ENCODE measurements at regions not wholly inside any gene's neighbourhood (a gene's known extent, or its start where the extent isn't known, plus 50 kb on each side); places are given as distances from the start of the nearest gene placed in this dataset.

GRCh38 chr12:46531059-46531785 lies 158.6 kb upstream of the SLC38A2 start:
- no peak for DNase-seq
- Histone ChIP-seq H3K36me3 (no peaks in the 10 kb centered on the region), H3K9me3 (peaks cover 5% of the 10 kb centered on the region; the same call in 1 of the 2 replicates), H3K4me3 (no peak overlapping the region), H3K27me3 (no peaks in the 10 kb centered on the region)

- no peak for DNase-seq
- Histone ChIP-seq H3K27me3 (no peaks in the 10 kb centered on the region), H3K36me3 (no peaks in the 10 kb centered on the region), H3K9me3 (peaks cover 5% of the 10 kb centered on the region; the same call in 1 of the 2 replicates), H3K4me3 (no peak overlapping the region)
Observed at GRCh38 chr12:46530373-46531056, 157.9 kb upstream of the SLC38A2 start.

GRCh38 chr12:46526233-46526632 lies 153.7 kb upstream of the SLC38A2 start:
- Histone ChIP-seq H3K9me3 (peaks cover 2% of the 10 kb centered on the region; the same call in 1 of the 2 replicates), H3K27me3 (no peaks in the 10 kb centered on the region), H3K36me3 (no peaks in the 10 kb centered on the region), H3K4me3 (no peak overlapping the region)
- no peak for DNase-seq

DNA sequence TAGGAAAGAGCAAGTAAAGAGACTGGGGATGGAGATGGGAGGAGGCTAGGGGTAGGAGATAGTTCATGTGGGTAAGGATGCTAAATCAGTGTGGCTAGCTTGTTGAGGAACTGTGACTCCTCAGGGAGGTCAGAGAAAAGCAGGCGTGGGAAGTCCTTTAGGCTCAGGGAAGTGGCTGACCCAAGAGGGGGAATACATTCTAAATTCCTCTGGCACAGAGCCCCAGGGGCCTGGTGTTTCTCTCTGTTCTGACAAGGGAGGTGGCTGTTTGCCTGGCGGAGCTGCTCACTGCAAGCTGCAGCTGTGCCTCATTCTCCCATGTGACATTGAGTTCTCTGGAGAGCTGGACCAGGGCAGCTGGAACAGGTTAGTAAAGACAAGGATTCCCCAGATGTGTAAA lies 152.2 kb upstream of the SLC38A2 start:
- H3K4me3 ChIP-seq, result no peak overlapping the region
- no peaks in the 10 kb centered on the region for H3K27me3 ChIP-seq
- DNase-seq, result peak; percentile 7
- no peaks in the 10 kb centered on the region for H3K9me3 ChIP-seq
- H3K36me3 ChIP-seq, result no peaks in the 10 kb centered on the region

DNA sequence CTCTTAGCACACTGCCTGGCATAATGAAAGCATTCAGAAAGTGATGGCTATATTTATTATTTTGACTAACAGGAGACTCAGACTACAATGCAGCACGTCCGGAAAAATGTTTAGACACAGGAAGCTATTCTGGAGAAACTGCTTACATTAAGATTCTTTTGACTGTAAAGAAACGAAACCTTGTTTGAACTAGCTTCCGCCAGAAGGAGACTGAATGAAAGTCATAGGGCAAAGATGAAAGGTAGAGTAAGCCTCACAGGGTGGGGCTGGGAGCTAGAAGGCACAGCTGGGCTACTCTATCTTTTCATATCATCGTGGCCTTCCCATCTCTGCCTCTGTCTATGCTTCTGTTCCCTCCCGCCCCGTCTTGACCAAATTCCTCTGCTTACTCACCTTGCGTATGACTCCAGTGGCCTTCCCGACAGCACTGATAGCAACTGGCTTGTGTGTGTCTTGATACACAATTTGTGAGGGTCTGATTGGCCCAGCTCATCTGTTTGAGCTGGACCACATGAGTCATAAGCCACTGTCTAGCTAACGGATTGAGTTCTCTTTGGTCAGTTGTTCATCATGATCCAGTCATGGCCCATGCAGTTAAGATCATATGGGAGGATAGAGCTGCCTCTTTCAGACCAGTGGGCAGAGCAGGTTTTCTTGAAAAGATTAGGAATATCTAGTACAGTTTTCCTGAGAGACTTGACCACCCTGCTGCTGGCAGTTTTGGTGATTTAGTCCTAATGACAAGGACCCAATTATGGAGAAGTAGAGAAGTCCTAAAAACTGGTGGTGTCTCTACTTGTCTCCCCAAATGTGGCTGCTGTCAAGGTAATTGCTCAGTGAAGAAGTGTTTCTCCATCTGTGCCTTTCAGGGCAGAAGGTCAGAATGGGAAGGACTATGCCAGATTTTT lies 151.5 kb upstream of the SLC38A2 start:
- Histone ChIP-seq H3K4me3 (no peak overlapping the region), H3K36me3 (no peaks in the 10 kb centered on the region), H3K27me3 (no peaks in the 10 kb centered on the region), H3K9me3 (no peaks in the 10 kb centered on the region)
- peak; percentile 48 for DNase-seq

DNA sequence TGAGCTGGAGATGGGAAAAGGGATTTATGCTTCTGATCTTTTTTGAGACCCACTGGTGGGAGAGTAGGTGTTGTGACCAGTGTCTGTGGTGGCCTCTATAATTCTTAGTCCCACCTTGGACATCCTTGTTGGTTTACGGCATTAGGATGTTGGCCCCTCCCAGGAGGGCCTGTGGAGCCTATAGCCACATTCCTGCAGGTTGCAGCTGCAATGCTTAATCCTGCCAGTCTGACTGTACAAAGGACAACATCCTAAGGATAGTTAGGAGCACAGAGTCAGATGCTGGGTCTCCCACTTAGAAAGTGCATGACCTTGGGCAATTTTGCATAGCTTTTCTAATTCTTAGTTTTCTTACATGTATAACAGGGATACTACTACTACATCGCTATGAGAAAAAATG lies 150.9 kb upstream of the SLC38A2 start:
- Histone ChIP-seq H3K27me3 (no peaks in the 10 kb centered on the region), H3K36me3 (no peaks in the 10 kb centered on the region), H3K9me3 (no peaks in the 10 kb centered on the region), H3K4me3 (no peak overlapping the region)
- DNase-seq, result no peak

- no peaks in the 10 kb centered on the region for H3K36me3 ChIP-seq
- H3K9me3 ChIP-seq, result no peaks in the 10 kb centered on the region
- DNase-seq, result no peak
- no peaks in the 10 kb centered on the region for H3K27me3 ChIP-seq
- H3K4me3 ChIP-seq, result no peak overlapping the region
Observed at GRCh38 chr12:46522071-46522470, 149.5 kb upstream of the SLC38A2 start.

DNA sequence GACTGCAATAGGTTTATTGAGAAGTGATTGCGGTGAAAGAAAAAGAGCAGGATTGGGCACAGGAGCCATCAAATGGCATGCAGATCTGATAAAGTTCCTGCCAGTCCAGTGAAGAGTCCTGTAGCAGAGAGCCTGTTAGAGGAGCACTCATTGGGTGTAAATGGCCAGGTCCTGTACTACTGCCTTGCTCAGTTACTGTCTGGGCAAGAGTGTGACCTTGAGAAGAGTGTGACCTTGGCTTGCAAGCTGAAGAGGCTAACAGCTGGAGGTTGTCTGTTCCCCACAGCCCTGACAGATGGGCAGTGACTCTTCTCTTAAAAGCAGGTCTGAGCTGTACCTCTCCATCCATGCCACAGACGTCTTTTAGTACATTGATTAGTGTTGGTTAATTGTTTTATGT lies 148.6 kb upstream of the SLC38A2 start:
- H3K9me3 ChIP-seq, result no peaks in the 10 kb centered on the region
- no peak overlapping the region for H3K4me3 ChIP-seq
- H3K27me3 ChIP-seq, result no peaks in the 10 kb centered on the region
- no peaks in the 10 kb centered on the region for H3K36me3 ChIP-seq
- DNase-seq, result no peak

DNA sequence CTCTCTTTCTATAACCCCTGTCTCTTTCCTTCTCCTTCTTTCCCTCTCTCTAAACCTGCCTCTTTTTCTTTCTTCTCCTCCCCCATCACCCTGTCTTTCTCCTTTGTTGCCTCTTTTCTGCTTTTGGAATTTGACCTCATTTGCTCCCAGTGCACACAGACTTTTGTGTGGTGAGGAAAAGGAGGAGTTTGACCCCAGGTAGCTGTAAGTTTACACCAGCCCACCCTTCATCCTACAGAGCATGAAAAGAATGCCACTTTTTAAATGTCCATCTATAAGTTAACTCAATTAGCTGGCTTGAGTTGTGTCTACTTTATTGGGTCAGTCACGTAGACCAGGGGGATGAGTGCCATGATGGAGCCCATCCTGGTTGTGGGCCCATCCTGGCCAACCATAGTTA lies 146.8 kb upstream of the SLC38A2 start:
- no peak for DNase-seq
- no peaks in the 10 kb centered on the region for H3K27me3 ChIP-seq
- 0 out of 2 replicates have a peak, but pooled peaks cover 3% of the 10 kb centered on the region for H3K9me3 ChIP-seq
- no peaks in the 10 kb centered on the region for H3K36me3 ChIP-seq
- no peak overlapping the region for H3K4me3 ChIP-seq

DNA sequence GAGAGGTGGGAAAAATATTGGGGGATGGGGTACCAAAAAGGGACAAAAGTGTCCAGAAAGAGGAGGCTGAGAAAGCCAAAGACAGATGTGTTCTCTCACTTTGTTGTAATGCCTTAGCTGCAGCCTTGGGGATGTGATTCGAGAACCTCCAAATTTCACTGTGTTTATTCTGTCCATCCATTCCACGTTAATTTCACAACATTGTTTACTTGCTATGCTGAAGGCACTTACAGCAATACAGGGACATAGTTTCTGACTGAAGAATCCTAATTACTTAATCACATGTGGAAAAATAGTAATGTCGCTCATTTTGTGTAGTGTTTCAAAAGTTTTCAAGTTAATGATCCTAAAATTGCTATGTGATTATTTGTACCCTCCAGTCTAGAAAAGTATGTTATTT lies 146.2 kb upstream of the SLC38A2 start:
- H3K27me3 ChIP-seq, result no peaks in the 10 kb centered on the region
- no peak overlapping the region for H3K4me3 ChIP-seq
- H3K36me3 ChIP-seq, result no peaks in the 10 kb centered on the region
- DNase-seq, result no peak
- H3K9me3 ChIP-seq, result peaks cover 9% of the 10 kb centered on the region; the same call in 1 of the 2 replicates

- H3K4me3 ChIP-seq, result no peak overlapping the region
- H3K36me3 ChIP-seq, result no peaks in the 10 kb centered on the region
- no peaks in the 10 kb centered on the region for H3K27me3 ChIP-seq
- DNase-seq, result no peak
- H3K9me3 ChIP-seq, result peaks cover 11% of the 10 kb centered on the region; the same call in 1 of the 2 replicates
Observed at GRCh38 chr12:46518169-46518568, 145.6 kb upstream of the SLC38A2 start.

- Histone ChIP-seq H3K4me3 (no peak overlapping the region), H3K27me3 (no peaks in the 10 kb centered on the region), H3K36me3 (no peaks in the 10 kb centered on the region), H3K9me3 (peaks cover 11% of the 10 kb centered on the region; the same call in 1 of the 2 replicates)
- DNase-seq, result no peak
Observed at GRCh38 chr12:46517579-46517962, 145.0 kb upstream of the SLC38A2 start.

- Histone ChIP-seq H3K27me3 (no peaks in the 10 kb centered on the region), H3K36me3 (no peaks in the 10 kb centered on the region), H3K4me3 (no peak overlapping the region), H3K9me3 (peaks cover 13% of the 10 kb centered on the region; the same call in 1 of the 2 replicates)
- no peak for DNase-seq
Observed at GRCh38 chr12:46516933-46517578, 144.5 kb upstream of the SLC38A2 start.

GRCh38 chr12:46516238-46516932 lies 143.8 kb upstream of the SLC38A2 start:
- no peak overlapping the region for H3K4me3 ChIP-seq
- no peaks in the 10 kb centered on the region for H3K36me3 ChIP-seq
- no peak for DNase-seq
- peaks cover 13% of the 10 kb centered on the region; the same call in 1 of the 2 replicates for H3K9me3 ChIP-seq
- no peaks in the 10 kb centered on the region for H3K27me3 ChIP-seq

DNA sequence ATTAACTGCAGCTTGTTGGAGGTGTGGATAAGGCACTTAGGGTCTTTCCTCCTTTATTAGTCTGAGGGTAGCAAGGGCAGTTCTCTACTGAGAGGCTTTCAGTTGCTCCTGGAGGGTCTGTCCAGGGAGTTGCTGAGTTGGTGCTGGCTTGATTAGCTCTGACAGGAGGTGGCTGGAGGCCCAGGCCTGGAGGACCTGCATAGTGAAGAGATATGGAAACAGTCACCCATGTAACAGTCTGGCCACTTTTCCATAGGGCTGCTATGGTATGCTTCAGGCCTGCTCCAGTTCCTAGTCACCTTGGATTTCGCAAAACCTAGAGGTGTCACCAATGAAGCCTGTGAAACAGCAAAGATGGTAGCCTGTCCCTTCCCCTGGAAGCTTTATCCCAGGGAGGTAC lies 143.3 kb upstream of the SLC38A2 start:
- DNase-seq, result no peak
- Histone ChIP-seq H3K9me3 (peaks cover 13% of the 10 kb centered on the region; the same call in 1 of the 2 replicates), H3K36me3 (no peaks in the 10 kb centered on the region), H3K27me3 (no peaks in the 10 kb centered on the region), H3K4me3 (no peak overlapping the region)

- no peak for DNase-seq
- H3K4me3 ChIP-seq, result no peak overlapping the region
- no peaks in the 10 kb centered on the region for H3K27me3 ChIP-seq
- H3K36me3 ChIP-seq, result no peaks in the 10 kb centered on the region; the same call in 1 of the 2 replicates
- H3K9me3 ChIP-seq, result peaks cover 13% of the 10 kb centered on the region; the same call in 1 of the 2 replicates
Observed at GRCh38 chr12:46514886-46515285, 142.3 kb upstream of the SLC38A2 start.

All from MG63 (cell line).